VCaP (cell line): ENCODE measurements at regions not wholly inside any gene's neighbourhood (a gene's known extent, or its start where the extent isn't known, plus 50 kb on each side); places are given as distances from the start of the nearest gene placed in this dataset.

ENCODE experiments used
- H3K27ac ChIP-seq: fragments of 450-650 bp; 2 replicates; pipeline ENCODE4 v1.5.1; 2017
- CTCF ChIP-seq: fragments of 450-650 bp; conservative IDR thresholded peaks from 2 replicates; pipeline ENCODE4 v1.5.1; 2017; ENCODE audit warnings: mild to moderate bottlenecking, moderate library complexity

DNA sequence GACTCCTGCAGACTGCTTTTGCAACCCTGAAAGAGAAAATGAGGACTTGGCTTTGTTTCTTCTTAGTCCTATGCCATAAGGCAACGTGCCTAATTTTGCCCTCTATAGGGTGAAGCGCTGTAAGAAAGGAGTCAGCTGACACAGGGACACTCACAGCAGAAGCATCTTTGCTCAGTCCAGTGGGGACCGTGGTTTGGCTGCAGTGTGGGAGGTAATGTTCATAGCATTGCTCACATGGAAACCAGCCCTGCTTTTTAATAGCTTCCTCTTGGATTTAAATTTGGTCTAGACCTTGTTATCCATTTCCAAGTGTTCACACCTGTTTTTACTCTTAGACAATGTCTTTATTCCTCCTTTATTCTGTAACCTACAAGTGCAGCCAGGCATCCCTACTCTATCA lies 1032.1 kb downstream of the NTRK3 start:
- H3K27ac ChIP-seq: no peak overlapping the region
- no peak for TF ChIP-seq CTCF

GRCh38 chr15:87219650-87220615 lies 1036.6 kb downstream of the NTRK3 start:
- TF ChIP-seq CTCF: no peak
- H3K27ac ChIP-seq: no peak overlapping the region

- TF ChIP-seq CTCF: no peak
- no peak overlapping the region for H3K27ac ChIP-seq
These were observed 1041.4 kb downstream of the NTRK3 start for GRCh38 chr15:87215100-87215499.

GRCh38 chr15:87213626-87214025 lies 1042.9 kb downstream of the NTRK3 start:
- no peak overlapping the region for H3K27ac ChIP-seq
- no peak for TF ChIP-seq CTCF

DNA sequence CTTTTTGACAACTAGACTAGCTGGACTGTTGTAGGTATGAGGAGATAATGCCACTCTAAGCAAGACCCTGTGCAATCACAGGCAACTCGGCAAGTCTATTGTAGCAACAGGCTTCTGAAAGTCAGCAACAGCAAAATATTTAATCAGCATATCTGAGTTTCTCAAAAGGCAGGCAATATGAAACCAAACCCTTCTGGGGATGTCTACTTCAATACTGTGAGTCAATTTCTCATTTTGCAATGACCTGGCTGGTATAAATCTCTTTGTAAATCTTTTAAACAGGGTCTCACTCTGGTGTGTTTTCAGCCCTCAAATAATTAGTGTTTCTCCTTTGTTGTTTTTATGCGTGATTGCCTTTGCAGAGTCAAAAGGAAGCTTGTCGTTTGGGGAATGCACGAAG lies 1044.5 kb downstream of the NTRK3 start:
- H3K27ac ChIP-seq: no peak overlapping the region
- TF ChIP-seq CTCF: no peak

- no peak for TF ChIP-seq CTCF
These were observed 1045.0 kb downstream of the NTRK3 start for GRCh38 chr15:87211547-87211946.

GRCh38 chr15:87209891-87210689 lies 1046.4 kb downstream of the NTRK3 start:
- TF ChIP-seq CTCF: no peak
- H3K27ac ChIP-seq: no peak overlapping the region

More at GRCh38 chr15:87211547-87211946, 1045.0 kb downstream of the NTRK3 start:
- H3K27ac ChIP-seq: no peak overlapping the region
